A549 (cell line): ENCODE measurements at regions not wholly inside any gene's neighbourhood (a gene's known extent, or its start where the extent isn't known, plus 50 kb on each side); places are given as distances from the start of the nearest gene placed in this dataset.

Source experiments
- ATAC-seq, 2 experiments: fragments of 200-7000 bp in 1 of 2; fragments of >200 bp in 1 of 2; cut with Nextera tagmentation in 1 of 2; cut with Tn5 transposase in 1 of 2; 3 replicates each; pipeline versions ENCODE4 v1.8.0 to v1.9.1; 2018 to 2020; ENCODE audit warnings: mild to moderate bottlenecking in 1 of 2, moderate library complexity in 1 of 2
- CTCF ChIA-PET: fragments of 300-600 bp; sonication (Branson Sonifier 250); formaldehyde crosslinking; extraction: SDS; loops from one replicate; lab custom pipeline; 2021; ENCODE audit warnings: antibody characterized with exemption, inconsistent platforms; lab: Yijun Ruan, JAX
- POLR2A ChIA-PET: fragments of 350-600 bp; formaldehyde crosslinking; extraction: SDS; loops from one replicate; lab custom pipeline; 2021; ENCODE audit warnings: antibody characterized with exemption, inconsistent platforms; lab: Yijun Ruan, JAX
- DNase-seq, 2 experiments: peaks; one replicate each; pipeline versions ENCODE4 v3.0.0 to v3.0.0-alpha.2; 2011 to 2016; ENCODE audit warnings: low read depth in 1 of 2, low spot score in 1 of 2
- FAIRE-seq: peaks from 2 replicates; lab custom pipeline; 2011; peaks lifted over from hg19 to GRCh38; lab: Jason Lieb, UNC
- H3K27ac ChIP-seq, 2 experiments: fragments of >200 bp; sonication (Bioruptor Twin); formaldehyde crosslinking; 3 replicates each; pipeline ENCODE4 v1.5.1; 2016 to 2017
- H3K4me1 ChIP-seq: fragments of >200 bp; sonication (Bioruptor Twin); formaldehyde crosslinking; 3 replicates; pipeline ENCODE4 v1.6.1; 2016
- H3K4me2 ChIP-seq: fragments of >200 bp; sonication (Bioruptor Twin); formaldehyde crosslinking; 3 replicates; pipeline ENCODE4 v1.6.1; 2016
- H3K4me3 ChIP-seq: fragments of >200 bp; sonication (Bioruptor Twin); formaldehyde crosslinking; 3 replicates; pipeline ENCODE4 v1.5.1; 2016
- H3K9me3 ChIP-seq: fragments of >200 bp; sonication (Bioruptor Twin); formaldehyde crosslinking; 3 replicates; pipeline ENCODE4 v1.6.1; 2016
- CBX2 ChIP-seq: fragments of 200-600 bp; sonication (generic); IDR thresholded peaks from 2 replicates; pipeline ENCODE4 v1.6.1; 2016; ENCODE audit warnings: low read depth, mild to moderate bottlenecking, borderline replicate concordance
- CHD4 ChIP-seq: fragments of 200-600 bp; sonication (generic); IDR thresholded peaks from 2 replicates; pipeline ENCODE4 v1.6.1; 2016; ENCODE audit warnings: antibody characterized with exemption, mild to moderate bottlenecking, borderline replicate concordance
- ELK1 ChIP-seq: fragments of 150-350 bp; IDR thresholded peaks from 2 replicates; pipeline ENCODE4 v1.6.1; 2014; ENCODE audit warnings: low read depth, mild to moderate bottlenecking, low read length
- EP300 ChIP-seq, 2 experiments: fragments of >200 bp; sonication (Bioruptor Twin); formaldehyde crosslinking; IDR thresholded peaks; 2 replicates in 1 of 2; 3 replicates in 1 of 2; pipeline ENCODE4 v1.6.1; 2016 to 2017
- FOSB ChIP-seq: fragments of 250-450 bp; sonication (Bioruptor Pico); IDR thresholded peaks from 2 replicates; pipeline ENCODE4 v1.5.0; 2020; ENCODE audit warnings: mild to moderate bottlenecking, moderate library complexity
- HDAC2 ChIP-seq: fragments of 200-600 bp; sonication (generic); IDR thresholded peaks from 2 replicates; pipeline ENCODE4 v1.6.1; 2016
- HOXB5 ChIP-seq: fragments of 250-450 bp; sonication (Bioruptor Pico); IDR thresholded peaks from 2 replicates; pipeline ENCODE4 v1.5.0; 2020; ENCODE audit warnings: mild to moderate bottlenecking, moderate library complexity
- JUN ChIP-seq, 2 experiments: fragments of >200 bp; sonication (Bioruptor Twin); formaldehyde crosslinking; IDR thresholded peaks; 2 replicates in 1 of 2; 3 replicates in 1 of 2; pipeline ENCODE4 v1.6.1; 2016 to 2017
- KDM5A ChIP-seq: fragments of 200-600 bp; sonication (generic); IDR thresholded peaks from 2 replicates; pipeline ENCODE4 v1.6.1; 2016; ENCODE audit warnings: antibody characterized with exemption, mild to moderate bottlenecking
- MAFK ChIP-seq: fragments of 450-650 bp; IDR thresholded peaks from 2 replicates; pipeline ENCODE4 v1.6.1; 2014; ENCODE audit not compliant: partially characterized antibody
- MAX ChIP-seq: IDR thresholded peaks from 2 replicates; pipeline ENCODE4 v1.6.1; 2012
- MAZ ChIP-seq: fragments of 150-350 bp; IDR thresholded peaks from 2 replicates; pipeline ENCODE4 v1.6.1; 2014; ENCODE audit warnings: antibody characterized with exemption, low read depth, low read length, borderline replicate concordance
- NFE2L2 ChIP-seq: fragments of 150-350 bp; conservative IDR thresholded peaks from 2 replicates; pipeline ENCODE4 v1.6.1; 2014; ENCODE audit warnings: low read length
- NR3C1 ChIP-seq: fragments of >200 bp; sonication (Bioruptor Twin); formaldehyde crosslinking; IDR thresholded peaks from 3 replicates; pipeline ENCODE4 v1.6.1; 2017
- POLR2A ChIP-seq: IDR thresholded peaks from 2 replicates; pipeline ENCODE4 v1.6.1; 2012; ENCODE audit warnings: mild to moderate bottlenecking, low read length
- RCOR1 ChIP-seq: fragments of 150-350 bp; IDR thresholded peaks from 2 replicates; pipeline ENCODE4 v1.6.1; 2014; ENCODE audit warnings: antibody characterized with exemption, low read length, low read depth
- RFX5 ChIP-seq: fragments of 450-650 bp; IDR thresholded peaks from 2 replicates; pipeline ENCODE4 v1.7.1; 2014; ENCODE audit warnings: antibody characterized with exemption, mild to moderate bottlenecking, moderate library complexity
- SREBF2 ChIP-seq: fragments of 450-650 bp; IDR thresholded peaks from 2 replicates; pipeline ENCODE4 v1.6.1; 2014; ENCODE audit warnings: mild to moderate bottlenecking, moderate library complexity
- TFCP2L1 ChIP-seq: fragments of 250-450 bp; sonication (Bioruptor Pico); IDR thresholded peaks from 2 replicates; pipeline ENCODE4 v1.5.0; 2021; ENCODE audit warnings: mild to moderate bottlenecking
- TP53 ChIP-seq: fragments of 250-450 bp; sonication (Bioruptor Pico); IDR thresholded peaks from 2 replicates; pipeline ENCODE4 v1.5.0; 2021; ENCODE audit warnings: mild to moderate bottlenecking, moderate library complexity
- ZSCAN20 ChIP-seq: fragments of 250-450 bp; sonication (Bioruptor Pico); IDR thresholded peaks from 2 replicates; pipeline ENCODE4 v1.8.0; 2022; ENCODE audit warnings: mild to moderate bottlenecking, moderate library complexity
- WGBS: methylation state at CpG from one replicate; pipeline ENCODE4 v1.1.6; 2017; ENCODE audit errors: missing lambda C conversion rate; 5-methylcytosine and 5-hydroxymethylcytosine counted together
- TF ChIP-seq, protein P1 (sequence below): fragments of >200 bp; sonication (Bioruptor Twin); formaldehyde crosslinking; IDR thresholded peaks from 2 replicates; pipeline ENCODE4 v1.6.1; 2016
- TF ChIP-seq, protein P2 (sequence below): fragments of 200-600 bp; sonication (generic); IDR thresholded peaks from 2 replicates; pipeline ENCODE4 v1.6.1; 2016; ENCODE audit warnings: antibody characterized with exemption, mild to moderate bottlenecking, moderate library complexity

- CTCF ChIA-PET, result no interaction called here
- Histone ChIP-seq H3K27ac (no peak overlapping the region), H3K4me1 (no peaks in the 10 kb centered on the region), H3K9me3 (no peaks in the 10 kb centered on the region), H3K4me3 (no peak overlapping the region), H3K4me2 (no peak overlapping the region)
- 35% methylated on average over 1 of the region's 1 CpG for WGBS
- FAIRE-seq, result no peak
- no peak for TF ChIP-seq ELK1
- TF ChIP-seq NR3C1, result no peak
- TF ChIP-seq, protein P1, sequence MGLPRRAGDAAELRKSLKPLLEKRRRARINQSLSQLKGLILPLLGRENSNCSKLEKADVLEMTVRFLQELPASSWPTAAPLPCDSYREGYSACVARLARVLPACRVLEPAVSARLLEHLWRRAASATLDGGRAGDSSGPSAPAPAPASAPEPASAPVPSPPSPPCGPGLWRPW, result no peak
- no peak for ATAC-seq
- DNase-seq, result no peak
- POLR2A ChIA-PET, result no interaction called here
These were observed 133.3 kb upstream of the HS6ST1 start for GRCh38 chr2:128452024-128452411.

DNA sequence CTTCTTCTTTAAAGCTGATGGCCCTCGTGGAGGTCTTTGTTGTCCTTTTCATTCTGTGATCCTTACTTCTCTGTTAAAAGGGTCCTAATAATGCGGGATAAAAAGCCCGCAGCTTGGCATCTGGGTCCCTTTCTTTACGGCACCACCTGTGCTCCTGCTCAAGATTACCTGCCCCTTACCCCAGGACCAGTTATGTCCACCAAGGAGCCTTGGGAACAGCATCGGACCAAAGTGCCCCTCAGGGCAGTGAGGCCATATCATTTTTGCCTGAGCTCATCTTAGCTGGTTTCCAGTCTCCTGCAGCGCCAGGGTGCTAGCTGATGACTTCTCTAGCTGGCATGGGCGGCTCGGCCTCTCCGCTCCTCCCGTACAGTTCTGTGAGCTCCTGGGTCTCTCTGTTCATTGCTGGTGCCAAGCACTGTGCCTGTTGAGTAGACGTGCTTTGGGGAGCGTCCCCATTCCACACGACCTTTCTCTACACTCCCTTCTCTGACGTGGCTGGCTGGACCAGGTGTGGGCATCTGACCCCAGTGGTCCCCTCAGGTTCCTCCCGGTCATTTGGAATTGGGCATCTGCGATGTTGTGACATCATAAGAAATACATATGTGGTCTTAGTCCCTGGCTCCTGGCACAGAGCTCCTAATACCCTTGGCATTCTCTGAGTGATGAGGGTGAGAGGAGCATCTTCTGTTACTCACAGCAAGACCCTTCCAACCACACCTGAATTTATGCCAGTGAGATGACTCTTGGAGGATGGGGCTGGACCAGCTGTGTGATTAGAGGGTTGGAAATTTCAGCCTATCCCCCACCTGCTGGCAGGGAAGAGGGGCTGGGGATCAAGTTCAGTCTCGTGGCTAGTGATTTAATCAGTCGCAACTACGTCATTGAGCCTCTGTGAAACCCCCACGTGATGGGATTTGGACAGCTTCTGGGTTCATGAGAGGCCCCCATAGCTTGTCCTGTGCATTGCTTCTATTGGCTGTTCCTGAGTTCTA lies 134.2 kb upstream of the HS6ST1 start:
- POLR2A ChIA-PET, result no interaction called here
- ATAC-seq (no peak), FAIRE-seq (no peak)
- H3K4me3 ChIP-seq, result no peak overlapping the region
- TF ChIP-seq, protein P1, result no peak
- no peak for TF ChIP-seq ZSCAN20 (CRISPR knock-in tag)
- TF ChIP-seq TFCP2L1, result no peak
- TF ChIP-seq, all 56 proteins: peak for 0
- WGBS, result 39% methylated on average over 17 of the region's 20 CpGs
- Histone ChIP-seq H3K4me2 (no peak overlapping the region), H3K4me1 (no peaks in the 10 kb centered on the region), H3K9me3 (no peaks in the 10 kb centered on the region), H3K27ac (no peak overlapping the region)
- CTCF ChIA-PET, result no interaction called here
- DNase-seq, result no peak

- ATAC-seq, result no peak
- Histone ChIP-seq H3K4me3 (no peak overlapping the region), H3K4me1 (no peaks in the 10 kb centered on the region), H3K27ac (no peak overlapping the region), H3K9me3 (no peaks in the 10 kb centered on the region), H3K4me2 (no peak overlapping the region)
- ChIA-PET POLR2A (no interaction called here), CTCF (no interaction called here)
- TF ChIP-seq, protein P2, sequence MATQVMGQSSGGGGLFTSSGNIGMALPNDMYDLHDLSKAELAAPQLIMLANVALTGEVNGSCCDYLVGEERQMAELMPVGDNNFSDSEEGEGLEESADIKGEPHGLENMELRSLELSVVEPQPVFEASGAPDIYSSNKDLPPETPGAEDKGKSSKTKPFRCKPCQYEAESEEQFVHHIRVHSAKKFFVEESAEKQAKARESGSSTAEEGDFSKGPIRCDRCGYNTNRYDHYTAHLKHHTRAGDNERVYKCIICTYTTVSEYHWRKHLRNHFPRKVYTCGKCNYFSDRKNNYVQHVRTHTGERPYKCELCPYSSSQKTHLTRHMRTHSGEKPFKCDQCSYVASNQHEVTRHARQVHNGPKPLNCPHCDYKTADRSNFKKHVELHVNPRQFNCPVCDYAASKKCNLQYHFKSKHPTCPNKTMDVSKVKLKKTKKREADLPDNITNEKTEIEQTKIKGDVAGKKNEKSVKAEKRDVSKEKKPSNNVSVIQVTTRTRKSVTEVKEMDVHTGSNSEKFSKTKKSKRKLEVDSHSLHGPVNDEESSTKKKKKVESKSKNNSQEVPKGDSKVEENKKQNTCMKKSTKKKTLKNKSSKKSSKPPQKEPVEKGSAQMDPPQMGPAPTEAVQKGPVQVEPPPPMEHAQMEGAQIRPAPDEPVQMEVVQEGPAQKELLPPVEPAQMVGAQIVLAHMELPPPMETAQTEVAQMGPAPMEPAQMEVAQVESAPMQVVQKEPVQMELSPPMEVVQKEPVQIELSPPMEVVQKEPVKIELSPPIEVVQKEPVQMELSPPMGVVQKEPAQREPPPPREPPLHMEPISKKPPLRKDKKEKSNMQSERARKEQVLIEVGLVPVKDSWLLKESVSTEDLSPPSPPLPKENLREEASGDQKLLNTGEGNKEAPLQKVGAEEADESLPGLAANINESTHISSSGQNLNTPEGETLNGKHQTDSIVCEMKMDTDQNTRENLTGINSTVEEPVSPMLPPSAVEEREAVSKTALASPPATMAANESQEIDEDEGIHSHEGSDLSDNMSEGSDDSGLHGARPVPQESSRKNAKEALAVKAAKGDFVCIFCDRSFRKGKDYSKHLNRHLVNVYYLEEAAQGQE, result no peak
- no peak for TF ChIP-seq KDM5A
- TF ChIP-seq MAZ, result no peak
- TF ChIP-seq HOXB5 (CRISPR knock-in tag), result no peak
- no peak for TF ChIP-seq NFE2L2
- TF ChIP-seq POLR2A, result no peak
- TF ChIP-seq CBX2, result no peak
- TF ChIP-seq MAX, result no peak
- no peak for TF ChIP-seq MAFK
- TF ChIP-seq RCOR1, result no peak
- no peak for TF ChIP-seq TP53
- no peak for TF ChIP-seq SREBF2
- TF ChIP-seq RFX5, result no peak
- no peak for TF ChIP-seq HDAC2
- TF ChIP-seq TFCP2L1, result no peak
- no peak for TF ChIP-seq EP300 (IDR thresholded peaks at IDR 0.05)
- no peak for TF ChIP-seq CHD4
- TF ChIP-seq JUN (IDR thresholded peaks at IDR 0.05), result no peak
- no peak for TF ChIP-seq FOSB (CRISPR knock-in tag)
- 49% methylated on average over 10 of the region's 12 CpGs for WGBS
- no peak for FAIRE-seq
- DNase-seq, result no peak
These were observed 136.5 kb upstream of the HS6ST1 start for GRCh38 chr2:128454980-128455720.
